ENCODE measurements at regions not wholly inside any gene's neighbourhood (a gene's known extent, or its start where the extent isn't known, plus 50 kb on each side); places are given as distances from the start of the nearest gene placed in this dataset.

GRCh38 chr6:15912505-15913400 lies 216.1 kb upstream of the MYLIP start:
- H3K4me1 Mint-ChIP-seq (ENCODE audit: low read depth) = peaks cover 33% of the 10 kb centered on the region
- H3K27ac Mint-ChIP-seq = no peak overlapping the region
- no peaks in the 10 kb centered on the region for H3K36me3 Mint-ChIP-seq (ENCODE audit: insufficient read depth)
- peaks cover 9% of the 10 kb centered on the region for H3K27me3 Mint-ChIP-seq
- H3K4me3 Mint-ChIP-seq (ENCODE audit: low read depth) = no peak overlapping the region
- TF ChIP-seq, protein P1, sequence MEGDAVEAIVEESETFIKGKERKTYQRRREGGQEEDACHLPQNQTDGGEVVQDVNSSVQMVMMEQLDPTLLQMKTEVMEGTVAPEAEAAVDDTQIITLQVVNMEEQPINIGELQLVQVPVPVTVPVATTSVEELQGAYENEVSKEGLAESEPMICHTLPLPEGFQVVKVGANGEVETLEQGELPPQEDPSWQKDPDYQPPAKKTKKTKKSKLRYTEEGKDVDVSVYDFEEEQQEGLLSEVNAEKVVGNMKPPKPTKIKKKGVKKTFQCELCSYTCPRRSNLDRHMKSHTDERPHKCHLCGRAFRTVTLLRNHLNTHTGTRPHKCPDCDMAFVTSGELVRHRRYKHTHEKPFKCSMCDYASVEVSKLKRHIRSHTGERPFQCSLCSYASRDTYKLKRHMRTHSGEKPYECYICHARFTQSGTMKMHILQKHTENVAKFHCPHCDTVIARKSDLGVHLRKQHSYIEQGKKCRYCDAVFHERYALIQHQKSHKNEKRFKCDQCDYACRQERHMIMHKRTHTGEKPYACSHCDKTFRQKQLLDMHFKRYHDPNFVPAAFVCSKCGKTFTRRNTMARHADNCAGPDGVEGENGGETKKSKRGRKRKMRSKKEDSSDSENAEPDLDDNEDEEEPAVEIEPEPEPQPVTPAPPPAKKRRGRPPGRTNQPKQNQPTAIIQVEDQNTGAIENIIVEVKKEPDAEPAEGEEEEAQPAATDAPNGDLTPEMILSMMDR (IDR thresholded peaks at IDR 0.05; ENCODE audit: unreplicated experiment) = no peak
- DNase-seq (ENCODE audit: low spot score, unreplicated experiment) = no peak
- no peaks in the 10 kb centered on the region for H3K9me3 Mint-ChIP-seq (ENCODE audit: low read depth)

GRCh38 chr6:15911753-15912504 lies 217.0 kb upstream of the MYLIP start:
- H3K9me3 Mint-ChIP-seq (ENCODE audit: low read depth) = no peaks in the 10 kb centered on the region
- TF ChIP-seq, protein P1 (IDR thresholded peaks at IDR 0.05; ENCODE audit: unreplicated experiment) = no peak
- H3K4me3 Mint-ChIP-seq (ENCODE audit: low read depth) = no peak overlapping the region
- H3K4me1 Mint-ChIP-seq (ENCODE audit: low read depth) = peaks cover 39% of the 10 kb centered on the region
- DNase-seq (ENCODE audit: low spot score, unreplicated experiment) = no peak
- H3K36me3 Mint-ChIP-seq (ENCODE audit: insufficient read depth) = no peaks in the 10 kb centered on the region
- no peak overlapping the region for H3K27ac Mint-ChIP-seq
- H3K27me3 Mint-ChIP-seq = peaks cover 7% of the 10 kb centered on the region

DNA sequence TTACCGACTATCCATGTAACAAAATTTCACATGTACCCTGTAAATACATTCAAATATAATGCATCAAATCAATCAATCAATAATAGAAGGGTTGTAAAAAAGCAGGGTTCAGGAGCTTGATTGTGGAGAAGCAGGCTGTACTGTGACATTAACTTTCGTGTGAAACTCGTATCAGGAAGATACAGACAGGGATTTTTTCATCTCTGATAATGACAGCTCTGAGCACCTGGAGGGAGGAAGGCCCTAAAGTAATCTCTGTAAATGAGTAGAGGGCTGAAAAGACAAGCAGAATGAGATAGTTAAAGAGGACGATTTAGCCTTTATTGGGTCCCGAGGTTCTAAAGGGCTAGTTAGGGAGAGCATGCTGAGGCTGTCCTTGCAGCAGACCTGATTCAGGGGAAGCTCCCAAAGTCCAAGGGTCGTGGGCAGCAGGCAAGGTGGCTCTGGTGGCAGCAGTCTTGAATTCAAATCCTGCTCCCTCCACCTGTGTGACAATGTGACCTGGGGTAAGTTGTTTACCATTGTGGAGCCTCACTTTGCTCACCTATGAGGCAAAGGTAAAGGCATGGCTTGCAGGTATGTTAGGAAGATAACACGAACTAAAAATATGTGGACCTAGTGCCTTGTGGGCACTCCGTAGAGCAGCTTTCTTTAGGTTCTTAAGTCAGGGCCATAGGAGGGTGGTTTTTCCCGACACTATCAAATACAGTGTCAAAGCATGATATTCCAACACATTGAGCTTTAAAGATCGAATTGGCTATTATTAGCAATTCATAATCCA lies 219.4 kb upstream of the MYLIP start:
- no peaks in the 10 kb centered on the region for H3K36me3 Mint-ChIP-seq (ENCODE audit: insufficient read depth)
- no peak for DNase-seq (ENCODE audit: low spot score, unreplicated experiment)
- peak overlapping the region; percentile 73 for H3K27ac Mint-ChIP-seq
- H3K4me3 Mint-ChIP-seq (ENCODE audit: low read depth) = no peak overlapping the region
- peaks cover 49% of the 10 kb centered on the region for H3K4me1 Mint-ChIP-seq (ENCODE audit: low read depth)
- H3K9me3 Mint-ChIP-seq (ENCODE audit: low read depth) = no peaks in the 10 kb centered on the region
- peaks cover 7% of the 10 kb centered on the region for H3K27me3 Mint-ChIP-seq
- TF ChIP-seq, protein P1 (IDR thresholded peaks at IDR 0.05; ENCODE audit: unreplicated experiment) = no peak

DNA sequence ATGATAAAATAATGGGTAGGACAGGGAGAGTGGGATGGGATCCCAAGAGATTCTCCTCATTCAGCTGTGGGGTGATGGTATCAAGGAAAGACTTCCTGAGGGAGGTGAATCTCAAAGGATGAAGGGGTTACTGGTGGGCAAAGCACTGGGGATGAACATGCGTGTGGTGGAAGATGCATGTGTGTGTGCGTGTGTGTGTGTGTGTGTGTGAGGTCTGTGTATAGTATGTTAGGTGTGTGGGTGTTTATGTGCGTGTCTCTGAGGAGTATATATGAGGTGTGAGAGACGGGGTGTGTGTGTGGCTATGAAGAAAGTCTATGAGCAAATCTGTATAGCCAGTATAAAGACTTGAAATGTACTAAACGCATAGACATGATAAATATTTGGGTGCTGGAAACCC lies 220.0 kb upstream of the MYLIP start:
- DNase-seq (ENCODE audit: low spot score, unreplicated experiment) = no peak
- Mint-ChIP-seq H3K27ac (peak overlapping the region; percentile 54), H3K36me3 (ENCODE audit: insufficient read depth) (no peaks in the 10 kb centered on the region), H3K27me3 (peaks cover 7% of the 10 kb centered on the region), H3K4me1 (ENCODE audit: low read depth) (peaks cover 50% of the 10 kb centered on the region), H3K4me3 (ENCODE audit: low read depth) (peak overlapping the region; percentile 22), H3K9me3 (ENCODE audit: low read depth) (no peaks in the 10 kb centered on the region)
- TF ChIP-seq, protein P1 (IDR thresholded peaks at IDR 0.05; ENCODE audit: unreplicated experiment) = no peak
